Hepatocyte (in vitro differentiated cells): ENCODE measurements at regions not wholly inside any gene's neighbourhood (a gene's known extent, or its start where the extent isn't known, plus 50 kb on each side); places are given as distances from the start of the nearest gene placed in this dataset.

Experiments used
- DNase-seq: peaks from one replicate; pipeline ENCODE4 v3.0.0-alpha.2; 2016; ENCODE audit warnings: low spot score
- H2AFZ ChIP-seq: fragments of 200-600 bp; sonication (generic); 2 replicates; pipeline ENCODE4 v1.6.0; 2016; ENCODE audit warnings: antibody characterized with exemption, mild to moderate bottlenecking
- H3K27ac ChIP-seq: fragments of 200-600 bp; sonication (generic); 2 replicates; pipeline ENCODE4 v1.5.1; 2016; ENCODE audit warnings: mild to moderate bottlenecking
- H3K27me3 ChIP-seq: fragments of 200-600 bp; sonication (generic); 2 replicates; pipeline ENCODE4 v1.6.1; 2016
- H3K36me3 ChIP-seq: fragments of 200-600 bp; sonication (generic); replicated peaks from 2 replicates; pipeline ENCODE4 v1.5.1; 2016; ENCODE audit warnings: low read depth; ENCODE audit not compliant: insufficient read depth
- H3K4me1 ChIP-seq: fragments of 200-600 bp; sonication (generic); 2 replicates; pipeline ENCODE4 v1.5.1; 2016; ENCODE audit warnings: mild to moderate bottlenecking, moderate library complexity; ENCODE audit not compliant: insufficient read depth
- H3K4me2 ChIP-seq: fragments of 200-600 bp; sonication (generic); 2 replicates; pipeline ENCODE4 v1.6.0; 2016
- H3K4me3 ChIP-seq: fragments of 200-600 bp; sonication (generic); 2 replicates; pipeline ENCODE4 v1.5.1; 2016; ENCODE audit warnings: mild to moderate bottlenecking
- H3K79me2 ChIP-seq: fragments of 200-600 bp; sonication (generic); 2 replicates; pipeline ENCODE4 v1.6.0; 2017; ENCODE audit warnings: mild to moderate bottlenecking
- H3K9me2 ChIP-seq: fragments of 200-600 bp; sonication (generic); replicated peaks from 2 replicates; pipeline ENCODE4 v1.6.0; 2017; ENCODE audit warnings: mild to moderate bottlenecking; ENCODE audit not compliant: insufficient read depth
- H3K9me3 ChIP-seq: fragments of 200-600 bp; sonication (generic); 2 replicates; pipeline ENCODE4 v1.5.1; 2016; ENCODE audit warnings: low read depth, mild to moderate bottlenecking
- H4K20me1 ChIP-seq: fragments of 200-600 bp; sonication (generic); 2 replicates; pipeline ENCODE4 v1.6.0; 2016; ENCODE audit warnings: mild to moderate bottlenecking; ENCODE audit not compliant: insufficient read depth, poor library complexity, severe bottlenecking
- CTCF ChIP-seq: fragments of 200-600 bp; sonication (generic); IDR thresholded peaks from 2 replicates; pipeline ENCODE4 v1.5.1; 2016; ENCODE audit warnings: antibody characterized with exemption, mild to moderate bottlenecking; ENCODE audit not compliant: poor library complexity
- EZH2 ChIP-seq: fragments of 200-600 bp; sonication (generic); IDR thresholded peaks from 2 replicates; pipeline ENCODE4 v1.6.1; 2016; ENCODE audit warnings: antibody characterized with exemption, mild to moderate bottlenecking, borderline replicate concordance
- EZH2phosphoT487 ChIP-seq: fragments of 200-600 bp; sonication (generic); IDR thresholded peaks from one replicate; pipeline ENCODE4 v1.6.1; 2018; ENCODE audit warnings: antibody characterized with exemption, mild to moderate bottlenecking, low read depth, moderate library complexity; ENCODE audit not compliant: unreplicated experiment, severe bottlenecking
- WGBS: methylation state at CpG from one replicate; pipeline ENCODE4 v1.1.6; 2016; ENCODE audit warnings: low lambda C conversion rate; ENCODE audit errors: missing lambda C conversion rate; 5-methylcytosine and 5-hydroxymethylcytosine counted together

GRCh38 chr1:192918259-192918658, 109.4 kb downstream of the RGS2 start:
- Histone ChIP-seq H3K9me2 (no peaks in the 10 kb centered on the region), H3K4me3 (no peak overlapping the region), H3K4me2 (no peak overlapping the region), H2AFZ (no peak overlapping the region), H4K20me1 (no peaks in the 10 kb centered on the region), H3K27ac (no peak overlapping the region), H3K4me1 (no peaks in the 10 kb centered on the region), H3K27me3 (no peaks in the 10 kb centered on the region), H3K9me3 (no peaks in the 10 kb centered on the region), H3K79me2 (no peaks in the 10 kb centered on the region), H3K36me3 (no peaks in the 10 kb centered on the region)
- TF ChIP-seq EZH2phosphoT487 (no peak), CTCF (no peak), EZH2 (no peak)
- no peak for DNase-seq
- WGBS = 62% methylated on average over 1 of the region's 1 CpG

GRCh38 chr1:192920412-192920811, 111.6 kb downstream of the RGS2 start:
- H3K9me3 ChIP-seq = no peaks in the 10 kb centered on the region
- no peak overlapping the region for H3K4me2 ChIP-seq
- H3K36me3 ChIP-seq = no peaks in the 10 kb centered on the region
- DNase-seq = no peak
- no peaks in the 10 kb centered on the region for H3K79me2 ChIP-seq
- no peak overlapping the region for H2AFZ ChIP-seq
- WGBS = 82% methylated on average over 3 of the region's 3 CpGs
- H3K4me3 ChIP-seq = no peak overlapping the region
- no peaks in the 10 kb centered on the region for H4K20me1 ChIP-seq
- H3K9me2 ChIP-seq = no peaks in the 10 kb centered on the region
- H3K27me3 ChIP-seq = no peaks in the 10 kb centered on the region
- TF ChIP-seq EZH2 (no peak), EZH2phosphoT487 (no peak), CTCF (no peak)
- H3K4me1 ChIP-seq = no peaks in the 10 kb centered on the region
- no peak overlapping the region for H3K27ac ChIP-seq

- Histone ChIP-seq H3K79me2 (no peaks in the 10 kb centered on the region), H3K27ac (no peak overlapping the region), H3K4me1 (no peaks in the 10 kb centered on the region), H3K4me3 (no peak overlapping the region), H2AFZ (no peak overlapping the region), H3K9me2 (no peaks in the 10 kb centered on the region), H3K27me3 (no peaks in the 10 kb centered on the region), H3K9me3 (no peaks in the 10 kb centered on the region), H3K36me3 (no peaks in the 10 kb centered on the region), H3K4me2 (no peak overlapping the region), H4K20me1 (no peaks in the 10 kb centered on the region)
- WGBS = 92% methylated on average over 4 of the region's 4 CpGs
- TF ChIP-seq EZH2 = no peak
- TF ChIP-seq CTCF = no peak
- no peak for DNase-seq
Observed at GRCh38 chr1:192925609-192926008, 116.8 kb downstream of the RGS2 start.

GRCh38 chr1:192926736-192927135, 117.9 kb downstream of the RGS2 start:
- no peak for DNase-seq
- H3K79me2 ChIP-seq = no peaks in the 10 kb centered on the region
- 95% methylated on average over 5 of the region's 5 CpGs for WGBS

More at GRCh38 chr1:192926736-192927135, 117.9 kb downstream of the RGS2 start:
- Histone ChIP-seq H2AFZ (no peak overlapping the region), H3K4me3 (no peak overlapping the region), H3K36me3 (no peaks in the 10 kb centered on the region), H3K27ac (no peak overlapping the region), H3K4me1 (no peaks in the 10 kb centered on the region), H3K27me3 (no peaks in the 10 kb centered on the region), H3K9me3 (no peaks in the 10 kb centered on the region), H3K9me2 (no peaks in the 10 kb centered on the region), H4K20me1 (no peaks in the 10 kb centered on the region), H3K4me2 (no peak overlapping the region)
- TF ChIP-seq EZH2phosphoT487 = no peak
- no peak for TF ChIP-seq CTCF
- TF ChIP-seq EZH2 = no peak
